Transverse colon (tissue), 4 donors: ENCODE measurements at regions not wholly inside any gene's neighbourhood (a gene's known extent, or its start where the extent isn't known, plus 50 kb on each side); places are given as distances from the start of the nearest gene placed in this dataset.

ENCODE experiments used
- POLR2A ChIP-seq: fragments of 450-650 bp; IDR thresholded peaks from one replicate; pipeline ENCODE4 v1.6.1; 2016; ENCODE audit warnings: antibody characterized with exemption, mild to moderate bottlenecking, moderate library complexity
- POLR2AphosphoS5 ChIP-seq, 3 donors: sonication (generic); formaldehyde crosslinking; IDR thresholded peaks; one replicate each; pipeline ENCODE4 v1.6.1; 2016; ENCODE audit warnings: antibody characterized with exemption in 3 of 3
- TF ChIP-seq, protein P1 (sequence below), 5 experiments: fragments of 200-600 bp in 3 of 5; fragments of 450-650 bp in 2 of 5; sonication (generic) in 3 of 5; IDR thresholded peaks; 1 replicate in 2 of 5; 2 replicates in 3 of 5; pipeline ENCODE4 v1.5.1; 2016 to 2017; ENCODE audit warnings: antibody characterized with exemption in 5 of 5, inconsistent platforms in 3 of 5, mild to moderate bottlenecking in 2 of 5, moderate library complexity in 1 of 5

DNA sequence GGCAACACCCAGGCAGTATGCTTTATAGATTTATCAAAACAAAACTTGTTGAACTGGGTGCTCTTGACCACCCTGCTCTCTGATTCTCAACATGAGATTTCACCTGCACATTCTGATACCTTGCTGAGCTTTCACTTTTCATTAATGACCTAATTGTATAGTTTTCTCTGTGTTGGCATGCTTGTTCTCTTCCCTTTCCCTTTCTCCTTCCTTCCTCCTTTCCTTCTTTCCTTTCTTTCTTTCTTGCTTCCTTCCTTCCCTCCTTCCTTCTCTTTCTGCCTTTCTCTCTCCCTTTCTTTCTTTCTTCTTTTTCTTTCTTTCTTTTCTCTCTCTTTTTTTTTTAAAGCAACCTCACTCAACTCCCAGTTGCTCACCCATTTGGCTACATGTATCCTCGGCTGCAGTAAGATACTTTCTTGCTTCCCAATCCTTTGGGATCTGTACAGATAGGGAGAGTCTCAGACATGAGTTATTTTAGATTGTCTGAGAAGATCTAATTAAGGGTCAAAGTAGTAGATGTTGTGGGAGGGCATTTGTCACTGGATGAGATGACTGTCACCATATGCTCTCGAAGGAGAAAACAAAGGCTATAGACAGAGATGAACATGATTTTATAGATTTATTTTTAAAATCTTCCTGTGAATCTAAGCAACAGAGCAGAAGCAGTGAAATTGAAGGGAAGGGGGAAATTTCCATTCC, 458.0 kb downstream of the USP25 start:
- no peak for TF ChIP-seq POLR2A
- TF ChIP-seq, protein P1, sequence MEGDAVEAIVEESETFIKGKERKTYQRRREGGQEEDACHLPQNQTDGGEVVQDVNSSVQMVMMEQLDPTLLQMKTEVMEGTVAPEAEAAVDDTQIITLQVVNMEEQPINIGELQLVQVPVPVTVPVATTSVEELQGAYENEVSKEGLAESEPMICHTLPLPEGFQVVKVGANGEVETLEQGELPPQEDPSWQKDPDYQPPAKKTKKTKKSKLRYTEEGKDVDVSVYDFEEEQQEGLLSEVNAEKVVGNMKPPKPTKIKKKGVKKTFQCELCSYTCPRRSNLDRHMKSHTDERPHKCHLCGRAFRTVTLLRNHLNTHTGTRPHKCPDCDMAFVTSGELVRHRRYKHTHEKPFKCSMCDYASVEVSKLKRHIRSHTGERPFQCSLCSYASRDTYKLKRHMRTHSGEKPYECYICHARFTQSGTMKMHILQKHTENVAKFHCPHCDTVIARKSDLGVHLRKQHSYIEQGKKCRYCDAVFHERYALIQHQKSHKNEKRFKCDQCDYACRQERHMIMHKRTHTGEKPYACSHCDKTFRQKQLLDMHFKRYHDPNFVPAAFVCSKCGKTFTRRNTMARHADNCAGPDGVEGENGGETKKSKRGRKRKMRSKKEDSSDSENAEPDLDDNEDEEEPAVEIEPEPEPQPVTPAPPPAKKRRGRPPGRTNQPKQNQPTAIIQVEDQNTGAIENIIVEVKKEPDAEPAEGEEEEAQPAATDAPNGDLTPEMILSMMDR (IDR thresholded peaks at IDR 0.05), result no peak
- no peak for TF ChIP-seq POLR2AphosphoS5 (IDR thresholded peaks at IDR 0.05)
